Aorta (tissue), 5 donors: ENCODE measurements at regions not wholly inside any gene's neighbourhood (a gene's known extent, or its start where the extent isn't known, plus 50 kb on each side); places are given as distances from the start of the nearest gene placed in this dataset.
A peak's percentile ranks its signal among the peaks of the same experiment; 100 is the strongest.
"Not testable (repeated sequence)": the region's sequence is repeated elsewhere in the genome, so short reads cannot be mapped to it uniquely, and the experiment has no call there.

ENCODE experiments used
- ATAC-seq: fragments of 200-7000 bp; cut with Tn5 transposase; one replicate; pipeline ENCODE4 v1.9.1; 2022; ENCODE audit warnings: moderate library complexity; ENCODE audit not compliant: low FRiP score
- DNase-seq, 2 donors: peaks; one replicate each; pipeline ENCODE4 v3.0.0-alpha.2; 2020
- H3K27ac ChIP-seq, 2 donors: one replicate each; pipeline ENCODE4 v1.5.1; 2013; ENCODE audit warnings: low read length in 2 of 2, mild to moderate bottlenecking in 2 of 2, moderate library complexity in 2 of 2, control low read depth in 1 of 2, inconsistent platforms in 1 of 2, low read depth in 1 of 2
- H3K27me3 ChIP-seq, 2 donors: one replicate each; pipeline ENCODE4 v1.6.1; 2013; ENCODE audit warnings: control low read depth in 1 of 2, low read length in 1 of 2, mild to moderate bottlenecking in 1 of 2, moderate library complexity in 1 of 2; ENCODE audit not compliant: insufficient read depth in 2 of 2, control insufficient read depth in 1 of 2
- H3K36me3 ChIP-seq, 2 donors: one replicate each; pipeline ENCODE4 v1.6.1; 2013; ENCODE audit warnings: control low read depth in 1 of 2, low read length in 1 of 2, mild to moderate bottlenecking in 1 of 2; ENCODE audit not compliant: insufficient read depth in 2 of 2, control insufficient read depth in 1 of 2
- H3K4me1 ChIP-seq, 2 donors: one replicate each; pipeline ENCODE4 v1.6.1; 2013; ENCODE audit warnings: low read length in 2 of 2, control low read depth in 1 of 2, mild to moderate bottlenecking in 1 of 2, moderate library complexity in 1 of 2; ENCODE audit not compliant: insufficient read depth in 2 of 2, control insufficient read depth in 1 of 2
- H3K4me3 ChIP-seq, 2 donors: one replicate each; pipeline ENCODE4 v1.5.1; 2013; ENCODE audit warnings: low read length in 2 of 2, control low read depth in 1 of 2, mild to moderate bottlenecking in 1 of 2
- H3K9me3 ChIP-seq: one replicate; pipeline ENCODE4 v1.6.1; 2013; ENCODE audit warnings: mild to moderate bottlenecking, low read length; ENCODE audit not compliant: control insufficient read depth
- WGBS, 2 donors: extraction: QIAGEN DNeasy Blood & Tissue Kit; methylation state at CpG; one replicate each; pipeline ENCODE4 v1.1.7; 2013; 5-methylcytosine and 5-hydroxymethylcytosine counted together
- intact Hi-C, 2 donors: fragments of 100-400 bp; cut with DNase I; formaldehyde crosslinking; loops; one replicate each; pipeline versions ENCODE4 v1.14.2 to v1.15.0; 2022
- donor health status: healthy with polysubstance abuse.
- donor health status: Bipolar disorder and iron deficiency.
- donor health status: DM: no; HTN: no; CAD: no.
- donor health status: DM: no; HTN: no; CAD: no.
- donor health status: DM: yes; HTN: yes; CAD: no.

DNA sequence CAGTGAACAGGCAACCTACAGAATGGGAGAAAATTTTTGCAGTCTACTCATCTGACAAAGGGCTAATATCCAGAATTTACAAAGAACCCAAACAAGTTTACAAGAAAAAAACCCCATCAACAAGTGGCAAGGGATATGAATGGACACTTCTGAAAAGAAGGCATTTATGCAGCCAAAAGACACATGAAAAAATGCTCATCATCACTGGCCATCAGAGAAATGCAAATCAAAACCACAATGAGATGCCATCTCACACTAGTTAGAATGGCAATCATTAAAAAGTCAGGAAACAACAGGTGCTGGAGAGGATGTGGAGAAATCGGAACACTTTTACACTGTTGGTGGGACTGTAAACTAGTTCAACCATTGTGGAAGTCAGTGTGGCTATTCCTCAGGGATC, 80.3 kb downstream of the ZNF474 start:
- H3K4me1 ChIP-seq, H3K4me3 ChIP-seq, H3K27me3 ChIP-seq, H3K36me3 ChIP-seq, DNase-seq, intact Hi-C loops, H3K27ac ChIP-seq, ATAC-seq, H3K9me3 ChIP-seq: not testable (repeated sequence)
- WGBS, 2 donors = 92 to 97% methylated on average over 1 of the region's 1 CpG

DNA sequence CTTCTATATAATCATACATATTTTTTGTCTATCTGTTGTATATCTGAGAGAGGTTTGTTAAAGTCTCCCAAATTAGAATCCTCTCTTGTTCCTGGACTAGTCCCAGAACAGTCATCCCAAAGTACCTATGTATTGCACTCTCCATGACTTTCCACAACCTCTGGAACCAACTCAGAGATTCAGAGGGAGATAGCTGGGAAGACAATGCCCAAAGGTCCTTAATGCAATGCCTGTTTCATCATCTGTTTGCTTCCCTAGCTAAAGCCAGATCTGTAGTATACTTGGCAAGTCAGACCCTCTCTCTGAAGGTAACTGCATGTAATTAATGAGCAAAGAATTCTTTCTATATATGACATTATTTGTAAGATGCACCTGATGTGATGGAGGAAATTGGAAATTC, 89.4 kb downstream of the ZNF474 start:
- DNase-seq (no peak), ATAC-seq (no peak)
- no peaks in the 10 kb centered on the region for H3K36me3 ChIP-seq
- no peaks in the 10 kb centered on the region for H3K27me3 ChIP-seq
- H3K27ac ChIP-seq = no peak overlapping the region
- no peaks in the 10 kb centered on the region for H3K9me3 ChIP-seq
- peaks cover 3% of the 10 kb centered on the region in 2 donors for H3K4me1 ChIP-seq
- intact Hi-C loops = no loop called here
- H3K4me3 ChIP-seq = no peak overlapping the region

DNA sequence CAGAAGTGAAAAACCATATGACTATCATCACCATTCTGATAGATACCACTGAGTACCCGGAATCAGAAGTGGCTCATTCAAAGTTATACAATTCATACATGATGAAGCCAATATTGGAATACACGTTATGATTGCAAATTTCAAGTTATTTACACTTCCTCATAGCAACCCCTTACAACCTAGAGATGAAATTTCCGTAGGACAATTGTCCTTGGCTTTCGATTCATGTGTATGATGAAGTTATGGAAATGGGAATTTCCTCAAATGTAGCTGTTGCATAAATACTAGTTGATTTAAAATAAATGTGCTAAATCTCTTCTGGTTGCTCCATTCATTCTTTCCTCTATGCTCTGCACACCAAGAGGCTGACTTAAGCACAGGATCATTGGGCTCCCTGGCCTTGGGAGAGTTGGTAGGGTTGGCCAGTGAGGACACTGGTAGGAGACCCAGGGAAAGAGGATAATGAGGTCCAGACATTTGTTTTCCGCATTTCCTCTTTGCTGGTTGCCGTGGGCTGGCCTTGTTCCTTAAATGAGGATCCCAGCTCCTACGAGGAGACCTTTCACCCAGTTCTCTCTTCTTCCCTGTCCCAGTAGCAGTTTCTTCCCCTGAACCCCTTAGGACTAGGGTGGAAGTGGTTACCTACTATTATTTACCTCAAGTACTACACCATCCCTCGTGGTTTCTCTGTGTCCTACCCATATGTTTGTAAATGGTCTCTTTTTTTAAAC, 90.3 kb downstream of the ZNF474 start:
- intact Hi-C loops = no loop called here
- ATAC-seq (no peak), DNase-seq (no peak)
- H3K36me3 ChIP-seq = no peaks in the 10 kb centered on the region
- H3K27me3 ChIP-seq = no peaks in the 10 kb centered on the region
- H3K27ac ChIP-seq = no peak overlapping the region
- H3K4me1 ChIP-seq = peaks cover 3% of the 10 kb centered on the region in 2 donors
- no peak overlapping the region for H3K4me3 ChIP-seq
- WGBS, 2 donors = 89 to 91% methylated on average over 8 of the region's 8 CpGs
- no peaks in the 10 kb centered on the region for H3K9me3 ChIP-seq

DNA sequence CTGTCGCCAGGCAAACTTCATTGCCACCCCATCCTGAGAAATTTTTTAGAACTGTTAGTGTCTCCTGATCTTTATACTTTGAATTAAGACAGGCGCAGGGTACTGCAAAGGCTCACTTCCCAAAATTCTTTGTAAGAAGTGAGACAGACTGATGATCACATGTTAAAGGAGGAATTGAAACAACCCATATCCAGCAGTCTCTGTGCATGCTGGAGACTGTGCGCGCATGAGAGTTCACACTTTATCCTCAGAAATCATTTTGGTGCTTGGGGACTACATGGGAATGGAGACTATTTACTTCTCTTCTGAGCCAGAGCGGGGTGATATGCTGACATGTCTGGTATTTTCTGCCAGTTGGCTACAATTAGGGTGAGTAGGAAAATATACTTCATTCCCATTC, 91.2 kb downstream of the ZNF474 start:
- peak; percentile 22 for ATAC-seq
- intact Hi-C loops = no loop called here
- Histone ChIP-seq H3K27ac (no peak overlapping the region), H3K36me3 (no peaks in the 10 kb centered on the region), H3K4me3 (no peak overlapping the region), H3K4me1 (peaks cover 3% of the 10 kb centered on the region in 2 donors), H3K27me3 (no peaks in the 10 kb centered on the region), H3K9me3 (no peaks in the 10 kb centered on the region)
- DNase-seq = peak in 1 of 2 donors; percentile 49
- 12 to 13% methylated on average over 5 of the region's 5 CpGs for WGBS, 2 donors

DNA sequence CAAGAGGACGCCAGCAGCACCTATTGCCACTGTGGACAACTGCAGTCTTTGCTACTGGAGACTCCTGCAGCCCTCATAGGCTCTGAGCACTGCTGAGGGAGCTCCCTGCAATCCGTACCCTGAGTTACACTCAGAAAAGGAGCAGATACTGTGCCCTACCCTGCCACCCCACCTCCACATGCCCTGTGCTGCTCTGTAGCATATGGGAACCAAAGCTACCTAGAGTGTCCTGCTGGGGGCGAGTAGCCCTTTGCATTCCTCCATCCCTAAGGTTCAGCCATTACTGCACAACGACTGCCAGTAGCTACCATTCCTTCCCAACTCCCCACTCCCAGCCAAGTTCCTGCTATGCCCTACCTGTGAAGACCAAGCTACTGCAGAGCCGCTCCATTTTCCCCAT, 90.2 kb upstream of the SNCAIP start:
- Histone ChIP-seq H3K36me3 (no peaks in the 10 kb centered on the region), H3K27ac (no peak overlapping the region), H3K4me3 (no peak overlapping the region), H3K4me1 (peaks cover 3% of the 10 kb centered on the region in 2 donors), H3K9me3 (no peaks in the 10 kb centered on the region), H3K27me3 (no peaks in the 10 kb centered on the region)
- DNase-seq (no peak), ATAC-seq (peak; percentile 50)
- WGBS, 2 donors = 93 to 97% methylated on average over 5 of the region's 5 CpGs
- intact Hi-C loops = no loop called here

DNA sequence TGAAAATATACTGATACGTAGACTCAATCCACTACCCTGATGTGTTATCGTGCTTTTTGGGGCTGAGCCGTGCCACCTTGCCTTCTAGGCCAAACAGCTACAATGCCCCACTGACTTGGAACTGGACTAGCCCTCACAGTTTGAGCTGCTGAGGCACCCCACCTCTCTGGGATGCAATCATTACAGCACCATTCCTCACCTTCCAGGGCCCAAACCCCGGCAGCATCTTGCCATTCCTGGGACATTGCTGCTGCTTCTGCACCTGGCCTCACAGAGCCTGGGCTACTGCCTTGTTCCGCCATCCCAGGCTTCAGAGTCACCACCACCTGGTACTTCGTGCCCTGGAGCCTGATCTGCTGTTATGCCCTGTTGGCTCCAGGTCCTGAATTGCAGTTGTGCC, 89.5 kb upstream of the SNCAIP start:
- Histone ChIP-seq H3K36me3 (no peaks in the 10 kb centered on the region), H3K27ac (no peak overlapping the region), H3K4me1 (peaks cover 3% of the 10 kb centered on the region in 2 donors), H3K27me3 (no peaks in the 10 kb centered on the region), H3K9me3 (no peaks in the 10 kb centered on the region), H3K4me3 (no peak overlapping the region)
- intact Hi-C loops = no loop called here
- ATAC-seq = no peak
- WGBS, 2 donors = 94 to 97% methylated on average over 6 of the region's 6 CpGs
- DNase-seq = peak in 1 of 2 donors; percentile 55

DNA sequence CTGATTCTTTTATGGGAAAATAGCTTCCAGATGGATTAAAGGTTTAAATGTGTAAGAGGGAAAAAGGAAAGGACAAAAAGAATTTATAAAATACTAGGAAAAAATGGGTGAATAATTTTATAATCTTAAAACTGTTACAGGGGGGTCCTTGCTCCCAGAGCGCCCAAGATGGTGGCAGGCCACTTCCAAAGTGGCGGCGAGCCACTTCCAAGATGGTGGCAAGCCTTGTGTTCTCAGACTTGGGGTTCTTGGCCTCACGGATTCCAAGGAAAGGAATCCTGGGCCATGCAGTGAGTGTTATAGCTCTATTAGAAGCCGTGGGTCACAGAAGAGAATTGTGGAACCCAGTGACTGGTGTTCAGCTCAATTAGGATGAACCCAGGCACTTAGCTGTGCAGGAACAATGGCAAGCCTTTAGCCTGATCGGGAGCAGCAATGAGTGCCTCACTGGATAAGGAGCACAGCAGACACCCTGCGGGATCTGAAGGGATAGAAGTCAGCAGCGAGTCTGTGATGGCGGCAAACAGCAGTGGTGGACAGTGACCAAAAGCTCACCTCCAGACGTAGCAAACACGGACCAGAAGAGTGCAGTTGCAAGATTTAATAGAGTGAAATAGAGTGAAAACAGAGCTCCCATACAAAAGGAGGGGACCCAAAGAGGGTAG, 83.2 kb upstream of the SNCAIP start:
- no peak overlapping the region for H3K27ac ChIP-seq
- H3K4me1 ChIP-seq = peaks cover 0 to 3% of the 10 kb centered on the region in 2 donors
- no peaks in the 10 kb centered on the region for H3K9me3 ChIP-seq
- no peaks in the 10 kb centered on the region for H3K36me3 ChIP-seq
- ATAC-seq = no peak
- intact Hi-C loops = no loop called here
- no peaks in the 10 kb centered on the region for H3K27me3 ChIP-seq
- WGBS, 2 donors = 93% methylated on average over 11 of the region's 11 CpGs
- no peak overlapping the region for H3K4me3 ChIP-seq
- no peak for DNase-seq

DNA sequence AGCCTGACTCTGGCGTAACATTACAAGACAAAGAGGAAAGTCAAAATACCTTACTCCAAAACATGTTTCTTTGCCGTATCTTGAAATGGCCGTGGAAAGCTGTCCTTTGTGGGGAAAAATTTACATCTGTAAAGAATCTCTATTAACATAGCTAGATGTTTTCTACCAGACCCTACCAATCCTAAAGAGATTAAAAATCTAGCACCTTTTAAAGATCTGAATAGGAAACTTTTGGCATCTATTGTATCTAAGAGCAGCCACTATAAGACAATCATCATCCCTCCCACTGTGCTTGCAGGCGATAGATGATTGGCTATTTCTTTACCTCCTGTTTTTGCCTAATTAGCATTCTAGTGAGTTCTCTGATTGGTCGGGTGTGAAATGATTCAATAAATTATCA, 82.5 kb upstream of the SNCAIP start:
- DNase-seq (no peak), ATAC-seq (no peak)
- intact Hi-C loops = no loop called here
- WGBS, 2 donors = 94 to 96% methylated on average over 5 of the region's 5 CpGs
- Histone ChIP-seq H3K4me1 (peaks cover 0 to 3% of the 10 kb centered on the region in 2 donors), H3K36me3 (no peaks in the 10 kb centered on the region), H3K27me3 (no peaks in the 10 kb centered on the region), H3K4me3 (no peak overlapping the region), H3K9me3 (no peaks in the 10 kb centered on the region), H3K27ac (no peak overlapping the region)
